Mesenchymal stem cell (in vitro differentiated cells and primary cell): ENCODE measurements at regions not wholly inside any gene's neighbourhood (a gene's known extent, or its start where the extent isn't known, plus 50 kb on each side); places are given as distances from the start of the nearest gene placed in this dataset.

Source experiments
- DNase-seq: peaks from one replicate; pipeline ENCODE4 v3.0.0-alpha.2; 2013
- H2AFZ ChIP-seq: one replicate; pipeline ENCODE4 v1.6.1; 2013; ENCODE audit warnings: low read depth, mild to moderate bottlenecking, control low read depth, inconsistent platforms, low read length, moderate library complexity
- H2AK5ac ChIP-seq: 2 replicates; pipeline ENCODE4 v1.6.1; 2013; ENCODE audit warnings: low read length, moderate library complexity, mild to moderate bottlenecking, inconsistent platforms; ENCODE audit not compliant: severe bottlenecking
- H2BK120ac ChIP-seq: one replicate; pipeline ENCODE4 v1.6.1; 2013; ENCODE audit warnings: low read depth, mild to moderate bottlenecking, inconsistent platforms, low read length, moderate library complexity
- H2BK12ac ChIP-seq, 2 experiments: one replicate each; pipeline ENCODE4 v1.6.1; 2013; ENCODE audit warnings: inconsistent platforms in 2 of 2, low read length in 2 of 2, mild to moderate bottlenecking in 2 of 2, moderate library complexity in 2 of 2, control low read depth in 1 of 2
- H2BK15ac ChIP-seq: one replicate; pipeline ENCODE4 v1.6.1; 2013; ENCODE audit warnings: mild to moderate bottlenecking, low read depth, inconsistent platforms; ENCODE audit not compliant: poor library complexity, severe bottlenecking
- H2BK5ac ChIP-seq: 2 replicates; pipeline ENCODE4 v1.6.1; 2013; ENCODE audit warnings: low read depth, mild to moderate bottlenecking, low read length, control low read depth, inconsistent platforms; ENCODE audit not compliant: poor library complexity, severe bottlenecking
- H3K14ac ChIP-seq, 2 experiments: one replicate each; pipeline ENCODE4 v1.6.1; 2013; ENCODE audit warnings: inconsistent platforms in 2 of 2, low read length in 2 of 2, control low read depth in 1 of 2, mild to moderate bottlenecking in 1 of 2, moderate library complexity in 1 of 2
- H3K18ac ChIP-seq, 2 experiments: one replicate each; pipeline ENCODE4 v1.6.1; 2013; ENCODE audit warnings: inconsistent platforms in 2 of 2, low read length in 2 of 2, control low read depth in 1 of 2, low read depth in 1 of 2, mild to moderate bottlenecking in 1 of 2
- H3K23ac ChIP-seq, 2 experiments: one replicate each; pipeline ENCODE4 v1.6.1; 2013; ENCODE audit warnings: inconsistent platforms in 2 of 2, low read length in 2 of 2, mild to moderate bottlenecking in 2 of 2, moderate library complexity in 2 of 2, control low read depth in 1 of 2
- H3K27ac ChIP-seq: 2 replicates; pipeline ENCODE4 v1.5.1; 2013; ENCODE audit warnings: mild to moderate bottlenecking, moderate library complexity, low read length, control low read depth, inconsistent platforms; ENCODE audit not compliant: poor library complexity, severe bottlenecking
- H3K27me3 ChIP-seq, 2 experiments: 2 replicates each; pipeline versions ENCODE4 v1.6.1 to v1.7.0; 2013; ENCODE audit warnings: low read length in 2 of 2, mild to moderate bottlenecking in 2 of 2, moderate library complexity in 2 of 2, control low read depth in 1 of 2, inconsistent platforms in 1 of 2; ENCODE audit not compliant: control insufficient read depth in 1 of 2, insufficient read depth in 1 of 2
- H3K36me3 ChIP-seq, 2 experiments: 2 replicates each; pipeline versions ENCODE4 v1.6.1 to v1.7.0; 2013; ENCODE audit warnings: low read length in 2 of 2, control low read depth in 1 of 2, inconsistent platforms in 1 of 2, low read depth in 1 of 2, mild to moderate bottlenecking in 1 of 2; ENCODE audit not compliant: insufficient read depth in 2 of 2, control insufficient read depth in 1 of 2
- H3K4ac ChIP-seq, 2 experiments: one replicate each; pipeline ENCODE4 v1.6.1; 2013; ENCODE audit warnings: inconsistent platforms in 2 of 2, low read length in 2 of 2, mild to moderate bottlenecking in 2 of 2, moderate library complexity in 2 of 2, control low read depth in 1 of 2, low read depth in 1 of 2
- H3K4me1 ChIP-seq: 2 replicates; pipeline ENCODE4 v1.6.1; 2013; ENCODE audit warnings: low read depth, low read length, control low read depth; ENCODE audit not compliant: control insufficient read depth, insufficient read depth
- H3K4me2 ChIP-seq: 2 replicates; pipeline ENCODE4 v1.6.1; 2013; ENCODE audit warnings: low read length, mild to moderate bottlenecking, inconsistent platforms; ENCODE audit not compliant: poor library complexity, severe bottlenecking
- H3K4me3 ChIP-seq, 2 experiments: 2 replicates each; pipeline versions ENCODE4 v1.5.1 to v1.7.0; 2013; ENCODE audit warnings: low read length in 2 of 2, mild to moderate bottlenecking in 2 of 2, control low read depth in 1 of 2, low read depth in 1 of 2; ENCODE audit not compliant: insufficient read depth in 1 of 2
- H3K79me1 ChIP-seq: replicated peaks from 2 replicates; pipeline ENCODE4 v1.6.1; 2013; ENCODE audit warnings: mild to moderate bottlenecking, control low read depth, low read length, inconsistent platforms; ENCODE audit not compliant: poor library complexity, severe bottlenecking
- H3K9ac ChIP-seq: 2 replicates; pipeline ENCODE4 v1.7.0; 2013; ENCODE audit warnings: mild to moderate bottlenecking, low read length, moderate library complexity
- H3K9me3 ChIP-seq: 2 replicates; pipeline ENCODE4 v1.7.0; 2013; ENCODE audit warnings: mild to moderate bottlenecking, low read length; ENCODE audit not compliant: control insufficient read depth
- H4K8ac ChIP-seq: one replicate; pipeline ENCODE4 v1.6.1; 2013; ENCODE audit warnings: inconsistent platforms, mild to moderate bottlenecking, low read length, moderate library complexity
- H4K91ac ChIP-seq: one replicate; pipeline ENCODE4 v1.6.1; 2013; ENCODE audit warnings: mild to moderate bottlenecking, low read length, inconsistent platforms
- WGBS: methylation state at CpG from one replicate; pipeline ENCODE4 v1.1.7; 2013; ENCODE audit warnings: mixed read lengths; 5-methylcytosine and 5-hydroxymethylcytosine counted together

DNA sequence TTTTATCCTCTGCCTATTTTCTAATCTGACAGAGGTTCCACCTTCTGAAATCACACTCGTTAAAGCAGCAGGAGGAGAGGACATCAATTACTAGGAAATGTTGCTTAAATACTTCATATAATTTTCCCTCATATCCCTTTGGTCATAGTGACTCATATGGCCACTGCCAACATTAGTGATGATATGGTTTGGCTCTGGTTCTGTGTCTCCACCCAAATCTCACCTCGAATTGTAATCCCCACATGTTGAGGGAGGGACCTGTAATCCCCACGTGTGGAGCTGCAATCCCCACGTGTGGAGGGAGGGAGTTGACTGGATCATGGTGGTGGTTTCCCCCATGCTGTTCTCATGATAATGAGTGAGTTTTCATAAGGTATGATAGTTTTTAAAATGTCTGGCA is 618.4 kb upstream of the SLITRK5 start:
- DNase-seq, result no peak
- Histone ChIP-seq H3K9ac (no peak overlapping the region), H2BK12ac (no peak overlapping the region), H3K14ac (no peak overlapping the region), H3K23ac (no peak overlapping the region), H2BK15ac (no peak overlapping the region), H3K9me3 (no peaks in the 10 kb centered on the region), H3K27ac (no peak overlapping the region), H3K4me1 (no peaks in the 10 kb centered on the region), H4K8ac (no peak overlapping the region), H3K18ac (no peak overlapping the region), H4K91ac (no peak overlapping the region), H3K27me3 (no peaks in the 10 kb centered on the region), H3K36me3 (no peaks in the 10 kb centered on the region), H3K4me2 (no peak overlapping the region), H2BK5ac (no peak overlapping the region), H3K4ac (no peak overlapping the region), H2BK120ac (no peak overlapping the region), H2AK5ac (no peak overlapping the region), H3K79me1 (no peaks in the 10 kb centered on the region), H3K4me3 (no peak overlapping the region), H2AFZ (no peak overlapping the region)
- 84% methylated on average over 4 of the region's 4 CpGs for WGBS

DNA sequence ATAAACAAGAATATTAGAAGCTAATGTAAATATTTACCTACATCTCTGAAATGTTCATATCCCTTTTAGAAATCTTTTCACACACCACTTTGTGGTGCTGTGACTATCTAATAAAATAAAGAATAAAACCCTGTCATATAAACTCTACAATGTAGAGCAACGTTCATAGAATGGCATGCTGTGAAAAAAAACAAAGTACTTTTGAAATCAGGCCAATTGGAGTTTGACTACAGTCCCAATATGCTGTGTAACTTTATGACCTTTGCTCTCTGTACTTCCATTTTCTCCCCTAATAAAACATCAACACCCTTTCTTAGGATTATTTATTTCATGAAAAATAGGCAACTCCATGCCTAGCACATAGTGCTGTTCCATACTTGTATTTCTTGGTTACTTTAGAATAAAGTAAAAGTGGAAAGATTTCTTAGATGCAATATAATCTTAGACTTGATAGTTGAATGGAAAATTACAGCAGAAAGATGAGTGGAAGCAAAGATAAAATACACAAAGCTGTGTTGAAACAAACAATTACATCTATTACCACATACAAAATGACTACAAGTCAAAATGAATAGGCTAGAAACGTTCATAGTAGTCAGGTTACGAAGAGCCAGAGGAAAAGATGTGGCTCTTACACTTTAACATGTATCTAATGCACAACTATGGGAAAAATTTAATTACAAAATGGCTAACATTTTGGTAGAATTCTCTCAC is 613.2 kb upstream of the SLITRK5 start:
- Histone ChIP-seq H2AK5ac (no peak overlapping the region), H2BK12ac (no peak overlapping the region), H4K91ac (no peak overlapping the region), H3K4ac (no peak overlapping the region), H2BK15ac (no peak overlapping the region), H3K36me3 (no peaks in the 10 kb centered on the region), H3K27ac (no peak overlapping the region), H3K4me1 (no peaks in the 10 kb centered on the region), H3K4me2 (no peak overlapping the region), H3K18ac (no peak overlapping the region), H3K23ac (no peak overlapping the region), H2BK5ac (no peak overlapping the region), H3K9ac (no peak overlapping the region), H3K9me3 (no peaks in the 10 kb centered on the region), H3K14ac (no peak overlapping the region), H2BK120ac (no peak overlapping the region), H3K27me3 (no peaks in the 10 kb centered on the region), H2AFZ (no peak overlapping the region), H3K4me3 (no peak overlapping the region), H4K8ac (no peak overlapping the region), H3K79me1 (no peaks in the 10 kb centered on the region)
- DNase-seq, result peak; percentile 54
- 36% methylated on average over 1 of the region's 3 CpGs for WGBS

GRCh38 chr13:87058786-87059329 is 612.3 kb upstream of the SLITRK5 start:
- Histone ChIP-seq H2BK5ac (no peak overlapping the region), H4K91ac (no peak overlapping the region), H3K18ac (no peak overlapping the region), H3K4me1 (no peaks in the 10 kb centered on the region), H3K14ac (no peak overlapping the region), H3K27me3 (no peaks in the 10 kb centered on the region), H4K8ac (no peak overlapping the region), H3K27ac (no peak overlapping the region), H3K36me3 (no peaks in the 10 kb centered on the region), H3K4ac (no peak overlapping the region), H3K23ac (no peak overlapping the region), H3K9me3 (no peaks in the 10 kb centered on the region), H2AK5ac (no peak overlapping the region), H3K9ac (no peak overlapping the region), H2AFZ (no peak overlapping the region), H3K4me2 (no peak overlapping the region), H2BK120ac (no peak overlapping the region), H3K79me1 (no peaks in the 10 kb centered on the region), H2BK15ac (no peak overlapping the region), H3K4me3 (no peak overlapping the region), H2BK12ac (no peak overlapping the region)
- 59% methylated on average over 2 of the region's 5 CpGs for WGBS
- no peak for DNase-seq

- Histone ChIP-seq H2AK5ac (no peak overlapping the region), H2BK15ac (no peak overlapping the region), H3K4ac (no peak overlapping the region), H3K36me3 (peaks cover 0 to 7% of the 10 kb centered on the region in 2 experiments), H2AFZ (no peak overlapping the region), H3K4me2 (no peak overlapping the region), H3K27me3 (no peaks in the 10 kb centered on the region), H3K27ac (no peak overlapping the region), H2BK5ac (no peak overlapping the region), H3K4me1 (no peaks in the 10 kb centered on the region), H4K91ac (no peak overlapping the region), H3K9me3 (peaks cover 2% of the 10 kb centered on the region), H3K18ac (no peak overlapping the region), H2BK12ac (no peak overlapping the region), H3K9ac (no peak overlapping the region), H3K23ac (no peak overlapping the region), H3K79me1 (no peaks in the 10 kb centered on the region), H4K8ac (no peak overlapping the region), H2BK120ac (no peak overlapping the region), H3K14ac (no peak overlapping the region), H3K4me3 (no peak overlapping the region)
- 95% methylated on average over 34 of the region's 34 CpGs for WGBS
- no peak for DNase-seq
Observed at GRCh38 chr13:87078947-87079795, 592.0 kb upstream of the SLITRK5 start.
